Common myeloid progenitor, CD34-positive (primary cell): ENCODE measurements at regions not wholly inside any gene's neighbourhood (a gene's known extent, or its start where the extent isn't known, plus 50 kb on each side); places are given as distances from the start of the nearest gene placed in this dataset.
A peak's percentile ranks its signal among the peaks of the same experiment; 100 is the strongest.

Source experiments
- CTCF ChIA-PET: fragments of 350-600 bp; sonication (Branson Sonifier 250); formaldehyde crosslinking; loops from one replicate; lab custom pipeline; 2021; ENCODE audit warnings: antibody characterized with exemption; lab: Charles Lee
- POLR2A ChIA-PET: fragments of 350-600 bp; sonication (Branson Sonifier 250); formaldehyde crosslinking; loops from one replicate; lab custom pipeline; 2021; ENCODE audit warnings: antibody characterized with exemption; lab: Charles Lee
- DNase-seq, 3 donors: peaks; one replicate each; pipeline versions ENCODE4 v3.0.0 to v3.0.0-alpha.2; 2013
- H3K27ac ChIP-seq, 2 experiments: 1 replicate in 1 of 2; 2 replicates in 1 of 2; pipeline ENCODE4 v1.7.0; 2013; ENCODE audit warnings: inconsistent platforms in 2 of 2, low read length in 2 of 2, mild to moderate bottlenecking in 2 of 2, low read depth in 1 of 2, moderate library complexity in 1 of 2; ENCODE audit not compliant: severe bottlenecking in 2 of 2, insufficient read depth in 1 of 2, poor library complexity in 1 of 2
- H3K27me3 ChIP-seq, 5 experiments: replicated peaks in 2 of 5; 1 replicate in 3 of 5; 2 replicates in 2 of 5; pipeline versions ENCODE4 v1.6.1 to v1.7.0; 2013; ENCODE audit warnings: low read length in 4 of 5, mild to moderate bottlenecking in 2 of 5, moderate library complexity in 2 of 5, inconsistent platforms in 1 of 5; ENCODE audit not compliant: insufficient read depth in 5 of 5, control insufficient read depth in 4 of 5
- H3K36me3 ChIP-seq, 4 experiments: 1 replicate in 2 of 4; 2 replicates in 2 of 4; pipeline versions ENCODE4 v1.6.1 to v1.7.0; 2013; ENCODE audit warnings: low read length in 3 of 4, control low read depth in 1 of 4, mild to moderate bottlenecking in 1 of 4; ENCODE audit not compliant: control insufficient read depth in 4 of 4, insufficient read depth in 4 of 4
- H3K4me1 ChIP-seq, 4 experiments: 1 replicate in 3 of 4; 2 replicates in 1 of 4; pipeline versions ENCODE4 v1.6.1 to v1.7.1; 2013; ENCODE audit warnings: low read length in 3 of 4, mild to moderate bottlenecking in 3 of 4, control low read depth in 1 of 4, inconsistent platforms in 1 of 4, moderate library complexity in 1 of 4; ENCODE audit not compliant: control insufficient read depth in 4 of 4, insufficient read depth in 4 of 4; ENCODE audit errors: control extremely low read depth in 1 of 4
- H3K4me3 ChIP-seq, 7 experiments: 1 replicate in 4 of 7; 2 replicates in 3 of 7; pipeline versions ENCODE4 v1.5.1 to v1.7.0; 2013; ENCODE audit warnings: mild to moderate bottlenecking in 7 of 7, low read length in 6 of 7, moderate library complexity in 6 of 7, inconsistent platforms in 2 of 7, low read depth in 2 of 7, control low read depth in 1 of 7; ENCODE audit not compliant: insufficient read depth in 4 of 7, control insufficient read depth in 1 of 7; ENCODE audit errors: extremely low read depth in 1 of 7
- H3K9me3 ChIP-seq, 5 experiments: 1 replicate in 4 of 5; 2 replicates in 1 of 5; pipeline versions ENCODE4 v1.6.1 to v1.7.1; 2013; ENCODE audit warnings: low read length in 4 of 5, mild to moderate bottlenecking in 2 of 5, inconsistent platforms in 1 of 5, low read depth in 1 of 5, moderate library complexity in 1 of 5; ENCODE audit not compliant: control insufficient read depth in 4 of 5, insufficient read depth in 2 of 5; ENCODE audit errors: control extremely low read depth in 1 of 5
- WGBS: methylation state at CpG from one replicate; pipeline ENCODE4 v1.1.5; 2013; ENCODE audit not compliant: insufficient coverage; 5-methylcytosine and 5-hydroxymethylcytosine counted together

DNA sequence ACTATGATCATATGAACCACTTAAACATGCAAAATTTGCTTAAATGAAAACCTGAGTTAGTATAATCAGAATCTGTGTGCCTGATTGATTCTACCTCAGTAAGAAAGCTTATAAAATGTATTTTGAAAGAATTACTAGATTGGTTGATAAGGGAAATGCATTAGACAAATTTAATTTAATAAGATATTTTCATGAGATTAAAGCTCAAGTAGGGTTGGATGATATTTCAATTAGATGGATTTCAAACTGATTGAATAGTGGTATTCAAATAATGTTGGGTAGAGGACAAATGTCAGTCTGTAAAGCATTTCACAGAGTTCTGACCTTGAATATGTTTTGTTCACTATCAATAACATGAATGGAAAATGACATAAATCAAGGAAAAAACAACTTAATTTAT is 780.4 kb upstream of the ALCAM start:
- POLR2A ChIA-PET: no interaction called here
- DNase-seq: no peak
- CTCF ChIA-PET: no interaction called here
- Histone ChIP-seq H3K27me3 (no peaks in the 10 kb centered on the region), H3K4me1 (no peaks in the 10 kb centered on the region), H3K36me3 (no peaks in the 10 kb centered on the region), H3K4me3 (no peak overlapping the region), H3K27ac (no peak overlapping the region), H3K9me3 (peaks cover 0 to 4% (median 0%) of the 10 kb centered on the region in 5 experiments)

DNA sequence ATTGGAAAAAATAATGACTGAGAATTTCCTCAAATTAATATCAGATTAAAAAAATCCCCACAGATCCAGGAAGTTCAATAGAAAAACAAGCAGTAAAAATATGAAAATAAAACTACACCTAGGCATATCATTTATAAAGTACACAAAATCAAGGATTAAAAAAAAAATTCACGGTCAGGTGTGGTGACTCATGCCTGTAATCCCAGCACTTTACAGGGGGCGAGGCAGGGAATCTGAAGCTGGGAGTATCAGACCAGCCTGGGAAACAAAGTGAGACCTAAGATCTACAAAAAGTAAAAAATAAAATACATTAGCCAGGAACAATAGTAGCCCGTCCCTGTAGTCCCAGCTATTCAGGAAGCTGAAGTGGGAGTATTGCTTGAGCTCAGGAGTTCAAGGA is 778.3 kb upstream of the ALCAM start:
- H3K4me3 ChIP-seq: no peak overlapping the region
- H3K4me1 ChIP-seq: no peaks in the 10 kb centered on the region
- H3K9me3 ChIP-seq: peaks cover 0 to 4% (median 0%) of the 10 kb centered on the region in 5 experiments
- no peaks in the 10 kb centered on the region for H3K36me3 ChIP-seq
- ChIA-PET CTCF (interaction anchor here (0.9 kb wide), 1 partner anchor 10 kb away, joined by 3 read pairs; no protein-coding TSS in a partner anchor), POLR2A (no interaction called here)
- WGBS: 100% methylated on average over 1 of the region's 3 CpGs
- no peaks in the 10 kb centered on the region for H3K27me3 ChIP-seq
- DNase-seq: no peak
- no peak overlapping the region for H3K27ac ChIP-seq

DNA sequence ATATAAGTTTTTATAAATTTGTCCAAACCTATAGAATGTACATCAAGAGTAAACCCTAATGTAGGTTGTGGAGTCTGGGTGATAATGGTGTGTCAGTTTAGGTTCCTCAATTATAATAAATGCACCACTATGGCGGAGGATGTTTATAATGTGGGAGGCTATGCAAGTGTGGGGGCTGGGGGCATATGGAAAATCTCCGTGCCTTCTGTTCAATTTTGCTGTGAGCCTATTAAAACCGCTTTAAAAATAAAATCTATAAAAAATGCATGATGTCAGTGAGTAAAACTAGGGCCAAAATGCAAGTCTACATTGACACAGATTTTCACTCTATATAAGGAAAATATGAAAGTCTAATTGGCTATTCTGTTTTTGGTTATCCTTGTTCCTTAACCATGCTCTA is 774.9 kb upstream of the ALCAM start:
- Histone ChIP-seq H3K27me3 (no peaks in the 10 kb centered on the region), H3K27ac (no peak overlapping the region), H3K36me3 (no peaks in the 10 kb centered on the region), H3K9me3 (peaks cover 0 to 4% (median 0%) of the 10 kb centered on the region in 5 experiments), H3K4me1 (no peaks in the 10 kb centered on the region), H3K4me3 (no peak overlapping the region)
- CTCF ChIA-PET: no interaction called here
- POLR2A ChIA-PET: no interaction called here
- DNase-seq: no peak
- no CpG with 5 or more reads among the region's 3 CpGs for WGBS

DNA sequence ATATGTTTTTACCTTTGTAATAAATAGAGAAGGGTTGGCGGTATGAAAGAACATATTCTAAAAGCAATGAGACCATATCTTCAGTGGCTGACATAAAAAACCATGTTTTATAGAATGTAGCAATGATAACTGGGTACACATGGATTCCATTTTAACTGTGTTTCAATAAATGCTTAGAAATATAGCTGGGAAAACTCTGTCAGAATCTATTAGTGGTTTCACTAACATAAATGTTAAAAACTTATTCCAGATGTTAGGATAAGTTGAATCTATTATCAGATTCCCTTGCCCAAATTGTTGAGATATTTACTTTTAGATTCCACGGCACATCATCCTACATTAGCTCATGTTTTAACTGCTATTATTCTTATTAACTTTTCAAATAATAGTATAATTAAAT is 772.2 kb upstream of the ALCAM start:
- Histone ChIP-seq H3K36me3 (no peaks in the 10 kb centered on the region), H3K9me3 (no peaks in the 10 kb centered on the region), H3K4me3 (no peak overlapping the region), H3K27ac (no peak overlapping the region), H3K27me3 (no peaks in the 10 kb centered on the region), H3K4me1 (no peaks in the 10 kb centered on the region)
- DNase-seq: no peak
- WGBS: 100% methylated on average over 1 of the region's 2 CpGs
- POLR2A ChIA-PET: no interaction called here
- CTCF ChIA-PET: interaction anchor here (0.7 kb wide), 1 partner anchor 9 kb away, joined by 3 read pairs; no protein-coding TSS in a partner anchor

DNA sequence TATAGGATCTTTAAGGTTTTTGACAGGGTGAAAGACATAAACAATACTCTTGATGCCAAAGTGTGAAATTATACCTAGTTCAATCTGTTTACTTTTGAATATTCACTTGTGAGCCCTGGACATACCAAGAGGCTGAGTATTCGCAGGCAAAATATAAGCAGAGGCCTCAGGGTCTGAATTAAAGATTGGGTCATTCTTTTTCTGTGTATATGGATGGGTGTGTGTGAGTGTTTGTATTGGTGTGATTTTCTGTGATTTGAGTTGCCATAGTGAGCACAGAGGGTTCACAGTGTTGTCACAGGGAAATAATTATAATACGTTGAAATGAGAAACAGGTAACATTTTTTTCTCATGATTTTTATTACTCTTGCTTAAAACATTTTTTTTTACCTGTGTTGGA is 770.7 kb upstream of the ALCAM start:
- no peak overlapping the region for H3K27ac ChIP-seq
- H3K9me3 ChIP-seq: no peaks in the 10 kb centered on the region
- CTCF ChIA-PET: interaction anchor here (0.8 to 2.5 kb wide), 6 partner anchors 13 to 921 kb away, joined by 3 to 9 read pairs (median 3); no protein-coding TSS in a partner anchor
- no CpG with 5 or more reads among the region's 2 CpGs for WGBS
- H3K27me3 ChIP-seq: no peaks in the 10 kb centered on the region
- POLR2A ChIA-PET: no interaction called here
- H3K36me3 ChIP-seq: no peaks in the 10 kb centered on the region
- H3K4me3 ChIP-seq: no peak overlapping the region
- no peaks in the 10 kb centered on the region for H3K4me1 ChIP-seq
- no peak for DNase-seq

DNA sequence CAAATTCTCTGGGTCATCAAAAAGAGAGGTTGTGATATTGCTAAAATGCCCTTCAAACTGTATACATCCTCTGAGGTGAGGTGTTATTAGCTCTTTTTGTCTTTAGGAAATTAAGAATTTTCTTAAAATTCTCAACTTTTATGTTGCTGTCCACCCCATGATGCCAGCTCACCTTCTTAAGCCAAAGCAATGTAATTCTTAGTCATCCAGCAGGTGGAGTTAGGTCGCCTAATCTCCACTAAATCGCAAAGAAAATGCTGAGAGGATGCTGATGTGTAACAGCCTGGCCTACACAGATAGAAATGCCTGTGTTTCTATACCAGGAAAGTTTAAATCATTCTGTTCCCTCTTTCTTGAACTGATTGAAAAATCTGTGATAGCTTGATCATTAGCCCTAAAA is 770.2 kb upstream of the ALCAM start:
- H3K27ac ChIP-seq: no peak overlapping the region
- no peak overlapping the region for H3K4me3 ChIP-seq
- 0% methylated on average over 1 of the region's 2 CpGs for WGBS
- no peaks in the 10 kb centered on the region for H3K9me3 ChIP-seq
- ChIA-PET CTCF (interaction anchor here (0.8 to 2.5 kb wide), 9 partner anchors 10 to 921 kb away, joined by 3 to 9 read pairs (median 3); no protein-coding TSS in a partner anchor), POLR2A (no interaction called here)
- no peaks in the 10 kb centered on the region for H3K4me1 ChIP-seq
- DNase-seq: peak; percentile 49 to 73 (median 66)
- no peaks in the 10 kb centered on the region for H3K27me3 ChIP-seq
- H3K36me3 ChIP-seq: no peaks in the 10 kb centered on the region

DNA sequence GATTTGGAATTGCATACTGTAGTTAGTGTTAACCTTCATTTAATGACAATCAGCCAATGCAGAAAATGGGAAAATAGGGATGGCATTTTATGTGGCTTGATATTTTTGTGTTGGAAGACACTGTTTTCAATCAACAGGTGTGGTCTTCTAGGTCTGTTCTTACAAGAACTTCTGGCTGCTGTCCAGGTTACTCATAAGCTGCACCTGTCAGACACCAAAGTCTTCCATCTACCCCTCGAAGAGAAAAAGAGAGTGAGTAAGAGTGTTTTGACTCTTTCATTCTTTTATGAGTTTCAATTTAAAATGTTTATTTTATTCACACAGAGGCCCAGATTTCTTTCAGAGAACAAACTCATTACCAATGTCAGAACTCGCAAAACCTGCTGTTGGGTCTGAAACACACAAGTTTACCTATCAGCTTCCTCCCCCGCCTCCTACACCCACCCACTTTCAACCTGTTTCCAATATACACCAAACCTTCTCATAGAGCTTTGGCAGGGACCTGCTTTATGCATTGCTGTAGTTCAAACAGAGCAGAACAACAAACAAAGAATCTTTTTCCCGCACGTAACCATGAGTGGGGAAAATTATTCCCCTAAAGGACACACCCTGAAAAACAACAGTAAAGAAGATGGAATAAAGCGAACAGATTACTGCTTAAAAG is 767.7 kb upstream of the ALCAM start:
- no peak overlapping the region for H3K27ac ChIP-seq
- no peaks in the 10 kb centered on the region for H3K9me3 ChIP-seq
- no peaks in the 10 kb centered on the region for H3K4me1 ChIP-seq
- H3K4me3 ChIP-seq: no peak overlapping the region
- H3K36me3 ChIP-seq: no peaks in the 10 kb centered on the region
- DNase-seq: no peak
- no peaks in the 10 kb centered on the region for H3K27me3 ChIP-seq
- ChIA-PET POLR2A (no interaction called here), CTCF (interaction anchor here (0.6 to 2.3 kb wide), 3 partner anchors 8 to 919 kb away, joined by 3 to 6 read pairs (median 3); no protein-coding TSS in a partner anchor)
- 100% methylated on average over 1 of the region's 6 CpGs for WGBS
